ENCODE measurements at regions not wholly inside any gene's neighbourhood (a gene's known extent, or its start where the extent isn't known, plus 50 kb on each side); places are given as distances from the start of the nearest gene placed in this dataset.

GRCh38 chr12:90333939-90334338, 621.0 kb downstream of the CCER1 start:
- TF ChIP-seq GATA2 (IDR thresholded peaks at IDR 0.05; ENCODE audit: low read depth, low read length), result no peak
- no peak for TF ChIP-seq GATA3 (IDR thresholded peaks at IDR 0.05; ENCODE audit: low read depth, low read length)

Measured in SH-SY5Y (cell line).